ENCODE measurements at regions not wholly inside any gene's neighbourhood (a gene's known extent, or its start where the extent isn't known, plus 50 kb on each side); places are given as distances from the start of the nearest gene placed in this dataset.

- H3K4me3 ChIP-seq = no peak overlapping the region
- Mint-ChIP-seq H3K27ac (no peak overlapping the region), H3K27me3 (ENCODE audit: insufficient read depth, low read depth, poor library complexity) (peaks cover 8% of the 10 kb centered on the region), H3K4me3 (no peak overlapping the region), H3K9me3 (no peaks in the 10 kb centered on the region), H3K36me3 (ENCODE audit: low read depth) (no peaks in the 10 kb centered on the region), H3K4me1 (no peaks in the 10 kb centered on the region)
- H3K4me2 ChIP-seq = no peak overlapping the region
- H3F3A ChIP-seq (replicated peaks; ENCODE audit: low read depth) = no peaks in the 10 kb centered on the region
- TF ChIP-seq POLR2AphosphoS5 (IDR thresholded peaks at IDR 0.05; ENCODE audit: low read depth) (no peak), CREB1 (CRISPR knock-in tag; IDR thresholded peaks at IDR 0.05; ENCODE audit: low read depth) (no peak), NANOG (IDR thresholded peaks at IDR 0.05; ENCODE audit: borderline replicate concordance) (no peak), ETS1 (IDR thresholded peaks at IDR 0.05) (no peak), ZNF114 (CRISPR knock-in tag; IDR thresholded peaks at IDR 0.05) (no peak), EZH2 (IDR thresholded peaks at IDR 0.05; ENCODE audit: low read depth, unreplicated experiment) (no peak), STAT1 (IDR thresholded peaks at IDR 0.05; ENCODE audit: unreplicated experiment) (no peak), CTCF (conservative IDR thresholded peaks at IDR 0.05; ENCODE audit: low read depth in 2 of 2) (no peak), ZNF331 (CRISPR knock-in tag; IDR thresholded peaks at IDR 0.05; ENCODE audit: low read depth) (no peak), EZH2phosphoT487 (IDR thresholded peaks at IDR 0.05; ENCODE audit: unreplicated experiment) (no peak), ZNF462 (CRISPR knock-in tag; IDR thresholded peaks at IDR 0.05) (no peak), REST (IDR thresholded peaks at IDR 0.05; ENCODE audit: unreplicated experiment) (no peak), JUNB (IDR thresholded peaks at IDR 0.05; ENCODE audit: unreplicated experiment) (no peak)
- no peaks in the 10 kb centered on the region for H3K79me2 ChIP-seq (replicated peaks; ENCODE audit: insufficient read depth)
- H3K9me2 ChIP-seq (ENCODE audit: insufficient read depth) = no peaks in the 10 kb centered on the region
- H3K36me3 ChIP-seq (ENCODE audit: insufficient read depth) = no peaks in the 10 kb centered on the region
- no peaks in the 10 kb centered on the region for H4K20me1 ChIP-seq (replicated peaks; ENCODE audit: insufficient read depth)
- no peaks in the 10 kb centered on the region for H3K4me1 ChIP-seq (ENCODE audit: insufficient read depth)
- ATAC-seq = no peak; the same call in 2 of the 3 replicates
- 0 out of 2 replicates have a peak overlapping the region, but pooled peaks have one; percentile 14 for H2AFZ ChIP-seq
- no peak overlapping the region for H3K27ac ChIP-seq (ENCODE audit: low read depth)
- no peaks in the 10 kb centered on the region for H3K27me3 ChIP-seq (ENCODE audit: insufficient read depth)
- DNase-seq (ENCODE audit: low spot score) = no peak
Measured at GRCh38 chr20:43849496-43850186, 65.0 kb upstream of the TOX2 start.
